NCI-H2081 treated with DMSO at 0.1 percent for 48 hours (cell line): ENCODE measurements at regions not wholly inside any gene's neighbourhood (a gene's known extent, or its start where the extent isn't known, plus 50 kb on each side); places are given as distances from the start of the nearest gene placed in this dataset.
A peak's percentile ranks its signal among the peaks of the same experiment; 100 is the strongest.

Experiments
- DNase-seq: peaks from one replicate; lab custom pipeline; 2025; lab: John Stamatoyannopoulos, UW

DNA sequence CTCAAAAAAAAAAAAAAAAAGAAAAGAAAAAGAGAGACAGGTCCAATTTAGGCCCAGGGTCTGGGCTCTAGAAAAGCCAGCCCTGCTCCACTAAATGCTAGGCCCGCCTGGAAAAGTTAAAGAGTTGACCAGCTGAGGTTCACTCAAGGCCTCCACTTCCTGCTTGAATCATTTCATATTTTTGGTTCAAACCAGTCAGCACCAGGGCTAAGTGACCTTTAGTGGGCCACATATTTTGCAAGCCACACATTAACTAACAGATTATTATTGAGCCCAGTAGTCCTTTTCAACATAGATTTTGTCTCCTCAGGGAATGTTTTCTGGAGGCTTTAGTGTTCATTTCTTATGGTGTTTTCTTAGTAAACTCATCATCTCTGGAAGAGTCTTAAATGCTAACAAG is 156.6 kb downstream of the TLR4 start:
- no peak for DNase-seq

DNA sequence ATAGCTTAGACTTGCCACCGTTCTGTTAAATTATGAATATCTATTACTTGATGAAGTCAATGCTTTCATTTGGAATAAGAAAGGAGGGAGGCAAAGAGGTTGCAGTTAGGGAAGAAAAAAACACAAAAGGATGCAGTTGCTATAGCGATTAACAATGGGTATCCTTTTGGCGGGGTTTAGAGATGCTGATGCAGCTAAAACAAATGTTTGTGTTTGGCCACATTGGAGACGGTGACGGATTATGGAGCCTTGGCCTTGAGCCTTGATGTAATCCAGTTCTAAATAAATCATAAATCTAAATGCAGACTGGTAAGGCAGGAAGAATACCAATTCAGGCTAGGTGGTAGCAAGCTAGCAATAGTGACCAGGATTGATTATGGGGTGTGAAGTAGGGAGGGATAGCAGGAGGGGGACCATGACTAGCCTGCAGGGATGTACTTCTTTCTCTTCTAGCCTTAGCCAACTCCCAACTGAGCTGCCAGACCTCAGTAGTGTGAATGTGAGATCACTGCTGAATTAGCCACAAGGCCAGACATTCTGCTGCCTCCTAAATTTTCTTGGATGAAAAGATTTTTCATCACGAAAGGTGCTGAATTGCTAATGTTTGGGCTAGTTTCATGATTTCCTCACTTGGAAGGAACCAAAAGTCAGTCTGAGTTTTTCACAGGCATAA is 160.3 kb downstream of the TLR4 start:
- DNase-seq: no peak

DNA sequence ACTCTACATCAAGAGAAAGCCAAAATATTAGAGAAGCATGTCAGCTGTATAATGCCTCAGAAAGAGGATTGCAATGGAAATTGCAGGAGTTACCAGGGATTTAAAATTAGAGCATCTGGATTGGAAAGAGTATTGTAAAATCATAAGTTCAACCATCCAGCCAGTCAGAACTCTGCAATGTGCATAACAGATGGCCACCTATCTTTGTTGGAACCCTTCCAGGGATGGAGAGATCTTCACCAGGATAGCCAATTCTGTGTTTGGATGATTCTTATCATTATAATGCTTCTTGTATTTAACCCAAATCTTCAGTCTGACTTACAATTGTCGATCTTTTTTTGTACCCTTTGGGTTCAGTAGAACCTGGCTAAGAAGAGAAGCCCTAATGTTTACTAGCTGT is 164.4 kb downstream of the TLR4 start:
- DNase-seq: no peak

GRCh38 chr9:117869287-117869686 is 165.1 kb downstream of the TLR4 start:
- no peak for DNase-seq

DNA sequence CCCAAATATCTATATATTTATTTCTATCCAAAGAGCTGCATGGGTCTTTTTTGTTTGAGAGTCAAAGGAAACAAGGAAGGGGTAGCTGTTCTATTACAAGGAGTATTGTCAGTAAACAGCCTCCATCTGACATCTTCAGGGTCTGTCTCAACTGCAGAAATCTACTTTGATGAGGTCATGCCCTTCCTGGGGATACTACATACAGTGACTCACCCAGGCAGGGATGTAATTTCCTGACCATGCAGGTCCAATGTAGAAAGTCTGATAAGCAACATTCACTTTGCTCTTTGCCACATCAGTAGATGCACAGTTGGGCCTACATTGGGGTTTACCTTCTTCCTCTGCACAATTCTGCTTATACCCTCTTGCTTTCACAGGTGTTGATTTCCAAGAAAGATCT is 165.5 kb downstream of the TLR4 start:
- DNase-seq: no peak

- DNase-seq: no peak
These were observed 169.5 kb downstream of the TLR4 start for GRCh38 chr9:117873664-117874063.

DNA sequence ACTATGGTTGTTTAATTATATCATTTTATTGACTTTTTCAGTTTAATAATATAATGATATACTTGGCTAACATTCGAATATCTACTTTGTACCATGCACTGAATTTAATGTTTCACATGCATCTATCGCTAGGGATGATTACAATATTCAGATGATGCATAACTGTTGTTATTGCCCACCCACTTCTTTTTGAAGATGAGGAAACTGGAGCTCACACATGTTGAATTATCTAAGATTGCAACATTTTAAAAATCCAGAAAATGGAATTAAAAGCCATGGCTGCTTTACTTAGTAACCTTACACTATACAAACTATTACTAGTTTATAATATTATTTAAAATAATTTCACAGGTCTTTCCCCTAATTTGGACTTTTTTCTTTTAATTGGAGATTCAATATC is 171.7 kb downstream of the TLR4 start:
- no peak for DNase-seq

DNA sequence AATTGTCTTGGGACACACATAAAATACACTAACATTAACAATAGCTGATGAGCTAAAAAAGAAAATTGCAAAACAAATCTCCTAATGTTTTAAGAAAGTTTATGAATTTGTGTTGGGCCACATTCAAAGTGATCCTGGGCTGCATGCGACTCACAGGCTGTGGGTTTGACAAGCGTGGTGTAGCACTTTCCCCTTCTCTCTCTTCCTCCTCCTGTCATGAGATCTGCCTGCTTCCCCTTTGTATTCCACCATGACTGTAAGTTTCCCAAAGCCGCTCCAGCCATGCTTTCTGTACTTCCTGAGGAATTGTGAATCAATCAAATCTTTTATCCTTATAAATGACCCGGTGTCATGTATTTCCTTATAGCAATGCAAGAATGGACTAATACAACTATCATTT is 178.0 kb downstream of the TLR4 start:
- no peak for DNase-seq

DNA sequence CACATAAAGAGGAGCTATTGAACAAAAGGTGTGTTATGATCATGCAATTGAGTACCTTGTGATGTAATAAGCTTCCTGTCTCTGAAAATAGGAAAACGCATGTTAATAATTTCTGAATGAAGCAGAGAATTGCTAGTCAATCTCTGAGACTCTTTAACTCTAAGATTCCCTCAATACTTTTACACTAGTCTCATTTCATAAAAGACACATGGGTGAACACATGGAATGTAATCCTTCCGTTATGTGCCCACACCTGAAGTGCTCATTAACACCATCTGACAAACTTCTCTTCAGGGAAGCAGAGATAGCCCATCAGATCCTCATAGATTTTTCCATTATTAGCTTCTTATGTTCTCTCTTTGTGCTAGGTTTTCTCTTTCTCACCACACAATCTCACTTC is 182.4 kb downstream of the TLR4 start:
- no peak for DNase-seq

DNA sequence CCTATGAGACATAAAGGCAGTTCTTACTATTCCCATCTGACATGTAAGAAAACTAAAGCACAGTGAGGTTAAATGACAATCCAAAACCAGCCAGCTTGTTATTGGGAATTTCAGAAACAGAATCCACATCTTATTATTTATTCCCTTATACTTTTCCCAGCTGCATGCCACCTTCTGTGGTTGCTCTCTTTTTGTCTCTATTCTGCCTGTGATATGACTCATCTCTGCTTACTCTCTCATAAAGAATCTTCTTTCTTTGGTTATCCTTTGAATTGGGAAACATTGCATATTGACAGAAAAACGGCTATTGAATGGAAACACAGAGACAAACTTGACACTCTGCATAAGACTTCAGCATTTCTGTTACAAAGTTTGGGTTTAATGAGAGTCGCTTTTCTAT is 183.2 kb downstream of the TLR4 start:
- DNase-seq: no peak

GRCh38 chr9:117887941-117888340 is 183.7 kb downstream of the TLR4 start:
- DNase-seq: no peak

DNA sequence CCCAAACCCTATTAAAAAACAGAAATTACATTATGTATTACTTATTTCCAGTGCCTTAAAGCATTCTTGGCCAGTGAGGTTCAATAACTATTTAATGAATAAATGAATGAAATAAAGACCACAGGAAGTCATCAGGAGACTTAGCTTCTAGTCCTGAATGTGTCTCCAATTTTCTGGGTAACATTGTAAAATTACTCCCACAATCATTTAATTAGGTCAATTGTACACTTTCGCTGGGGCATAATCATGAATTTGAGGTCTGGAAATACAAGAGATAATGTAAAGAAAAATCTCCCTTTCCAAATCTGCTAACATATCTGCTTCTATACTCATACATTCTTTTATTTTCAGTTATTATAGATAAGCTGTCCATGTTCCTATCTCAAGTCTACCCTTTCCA is 199.2 kb downstream of the TLR4 start:
- DNase-seq: no peak

DNA sequence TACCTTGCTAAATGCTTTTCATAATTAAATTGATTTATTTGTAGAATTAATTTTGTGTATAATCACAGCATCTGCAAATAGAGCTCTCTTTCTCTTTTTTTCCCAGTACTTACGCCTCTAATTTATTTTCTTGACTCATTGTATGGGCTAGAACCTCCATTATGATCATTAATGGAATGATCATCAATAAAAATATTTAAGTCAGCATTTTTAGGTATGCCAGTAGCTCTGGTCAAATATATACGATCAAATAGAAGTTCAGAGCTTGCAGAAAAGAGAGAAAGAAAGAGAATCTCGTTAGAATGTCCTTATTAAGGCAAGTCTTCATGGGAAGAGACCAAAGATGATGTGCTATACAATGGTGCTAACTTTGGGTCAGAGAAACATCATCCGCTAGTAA is 202.6 kb downstream of the TLR4 start:
- no peak for DNase-seq

GRCh38 chr9:117907420-117907819 is 203.2 kb downstream of the TLR4 start:
- DNase-seq: no peak

GRCh38 chr9:117916291-117916690 is 212.1 kb downstream of the TLR4 start:
- DNase-seq: no peak

DNA sequence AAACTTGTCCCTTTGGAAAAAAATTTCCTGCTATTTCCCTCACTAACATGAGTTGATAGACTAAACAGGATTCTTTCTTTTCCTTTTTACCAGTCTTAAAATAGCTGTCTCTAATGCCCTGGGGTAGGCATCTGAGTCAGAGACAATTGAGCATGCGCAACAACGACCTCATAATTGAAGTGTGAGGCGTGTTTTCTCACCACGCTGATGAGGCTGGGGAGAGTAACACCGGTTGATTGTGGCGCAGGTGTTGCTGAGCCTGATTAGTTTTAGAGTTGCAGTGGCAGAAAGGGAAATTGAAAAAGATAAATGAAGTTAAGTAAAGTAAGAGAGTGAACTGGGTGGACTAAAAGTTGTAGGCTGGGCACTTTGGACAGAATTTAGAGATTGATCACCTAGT is 213.7 kb downstream of the TLR4 start:
- DNase-seq: no peak

- no peak for DNase-seq
These were observed 215.3 kb downstream of the TLR4 start for GRCh38 chr9:117919538-117919937.

GRCh38 chr9:117926031-117926658 is 221.9 kb downstream of the TLR4 start:
- no peak for DNase-seq

GRCh38 chr9:117927354-117927753 is 223.2 kb downstream of the TLR4 start:
- peak; percentile 29 for DNase-seq

DNA sequence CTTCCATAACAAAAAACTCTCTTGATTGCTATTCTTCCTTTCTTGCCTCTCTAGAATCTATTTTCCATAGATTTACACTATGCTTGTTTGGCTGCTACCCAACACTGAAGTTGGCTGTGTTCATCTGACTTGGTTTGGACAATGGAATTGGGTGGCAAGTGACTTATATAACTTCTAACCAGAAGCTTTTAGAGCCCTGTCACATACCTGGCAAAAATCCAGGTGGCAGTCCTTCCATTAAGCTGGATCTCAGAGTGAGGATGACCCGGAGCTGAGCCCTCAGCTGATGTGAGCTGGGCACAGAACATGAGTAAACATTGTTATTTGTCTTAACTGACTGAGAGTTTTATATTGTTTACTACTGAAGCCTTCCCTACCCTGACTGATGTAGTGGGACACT is 225.7 kb downstream of the TLR4 start:
- DNase-seq: no peak

GRCh38 chr9:117932585-117932984 is 228.4 kb downstream of the TLR4 start:
- DNase-seq: no peak

DNA sequence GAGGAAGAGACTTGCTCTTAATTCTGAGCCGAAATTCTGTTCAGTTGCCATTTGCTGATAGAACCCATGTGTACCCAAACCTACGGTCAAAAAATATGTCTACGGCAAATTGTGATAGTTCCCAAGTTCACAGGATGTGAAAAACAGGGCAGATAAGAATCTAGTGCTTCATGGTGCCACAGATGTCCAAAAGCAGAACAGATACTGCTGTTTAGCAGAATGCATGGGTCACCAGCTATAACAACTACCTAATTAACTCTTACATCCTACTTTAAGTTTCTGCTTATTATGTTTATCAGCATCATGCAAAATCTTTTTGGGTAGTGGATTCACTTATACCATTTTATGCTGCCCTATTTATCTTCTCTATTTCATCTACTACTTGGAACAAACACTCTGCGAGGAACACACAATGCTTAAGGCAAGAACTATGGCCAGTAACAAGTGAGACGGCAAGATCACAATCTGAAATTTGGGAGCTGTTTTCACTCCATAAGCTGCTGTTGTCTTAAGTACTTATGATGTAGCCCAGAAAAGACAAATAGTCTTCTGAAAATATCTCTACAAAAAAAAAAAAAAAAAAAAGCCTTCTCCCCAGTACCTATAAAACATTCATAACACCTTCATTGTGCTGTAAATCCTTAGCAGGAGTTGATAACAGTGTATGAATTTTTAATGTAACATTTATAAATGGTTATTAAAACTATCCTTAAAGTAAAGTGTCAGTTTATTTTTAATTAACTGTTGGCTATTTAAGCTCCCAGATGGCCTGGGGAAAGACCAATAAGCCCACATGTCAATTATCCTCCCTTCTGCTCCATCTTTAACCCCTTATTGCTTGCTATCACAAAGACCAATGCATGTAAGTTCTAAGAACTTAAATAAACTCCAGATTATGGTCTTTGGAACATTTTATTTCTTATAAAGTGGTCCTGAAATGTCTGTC is 232.3 kb downstream of the TLR4 start:
- no peak for DNase-seq

DNA sequence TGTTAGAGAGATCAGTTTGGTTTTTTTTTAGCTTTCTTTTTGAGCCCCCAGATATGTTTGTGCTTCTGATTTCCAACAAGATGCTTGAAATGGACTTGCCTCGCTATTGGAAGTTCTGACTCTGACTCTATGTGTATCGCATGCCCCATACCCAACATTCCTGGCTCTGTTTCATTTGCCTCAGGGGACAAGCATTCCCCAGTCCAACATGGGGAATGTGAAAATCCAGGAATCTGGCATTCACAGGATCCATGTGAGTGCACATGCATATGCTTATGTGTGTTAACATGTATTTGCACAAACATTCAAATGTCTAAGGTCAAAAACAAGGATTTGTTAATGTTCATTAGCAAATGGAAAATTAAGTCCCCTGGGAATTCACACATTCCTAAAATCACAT is 233.9 kb downstream of the TLR4 start:
- DNase-seq: no peak
